GM10266 (cell line): ENCODE measurements at regions not wholly inside any gene's neighbourhood (a gene's known extent, or its start where the extent isn't known, plus 50 kb on each side); places are given as distances from the start of the nearest gene placed in this dataset.

ENCODE experiments used
- DNase-seq: peaks from one replicate; pipeline ENCODE4 v3.0.0; 2012; ENCODE audit errors: extremely low spot score
- CTCF ChIP-seq: IDR thresholded peaks from 2 replicates; pipeline ENCODE4 v1.5.1; 2012; ENCODE audit warnings: mild to moderate bottlenecking, low read depth; ENCODE audit not compliant: control insufficient read depth, insufficient read depth; ENCODE audit errors: missing control alignments

- DNase-seq, result no peak
- TF ChIP-seq CTCF, result no peak
Observed at GRCh38 chr5:32504329-32504988, 59.9 kb upstream of the ZFR start.

- no peak for DNase-seq
- TF ChIP-seq CTCF, result no peak
Observed at GRCh38 chr5:32503261-32503660, 58.7 kb upstream of the ZFR start.

GRCh38 chr5:32501071-32502002, 56.8 kb upstream of the ZFR start:
- TF ChIP-seq CTCF, result no peak
- DNase-seq, result no peak

GRCh38 chr5:32500181-32500580, 55.6 kb upstream of the ZFR start:
- TF ChIP-seq CTCF, result no peak
- no peak for DNase-seq

GRCh38 chr5:32499261-32499660, 54.7 kb upstream of the ZFR start:
- DNase-seq, result no peak
- no peak for TF ChIP-seq CTCF

GRCh38 chr5:32498484-32498883, 53.9 kb upstream of the ZFR start:
- TF ChIP-seq CTCF, result no peak

GRCh38 chr5:32496104-32496503, 51.6 kb upstream of the ZFR start:
- no peak for DNase-seq
- no peak for TF ChIP-seq CTCF

More at GRCh38 chr5:32498484-32498883, 53.9 kb upstream of the ZFR start:
- DNase-seq, result no peak
